OCI-M1 (cell line): ENCODE measurements at regions not wholly inside any gene's neighbourhood (a gene's known extent, or its start where the extent isn't known, plus 50 kb on each side); places are given as distances from the start of the nearest gene placed in this dataset.

Experiments used
- DNase-seq: peaks from one replicate; lab custom pipeline; 2025; lab: John Stamatoyannopoulos, UW

GRCh38 chr17:27391427-27391826, 64.8 kb upstream of the KSR1 start:
- no peak for DNase-seq

- DNase-seq = no peak
Measured at GRCh38 chr17:27396045-27396444, 60.2 kb upstream of the KSR1 start.

GRCh38 chr17:27396941-27397340, 59.3 kb upstream of the KSR1 start:
- no peak for DNase-seq

GRCh38 chr17:27398691-27399090, 57.6 kb upstream of the KSR1 start:
- DNase-seq = no peak

- no peak for DNase-seq
Measured at GRCh38 chr17:27400991-27401390, 55.3 kb upstream of the KSR1 start.

GRCh38 chr17:27402943-27403342, 53.3 kb upstream of the KSR1 start:
- DNase-seq = no peak

- no peak for DNase-seq
Measured at GRCh38 chr17:27403480-27404005, 52.7 kb upstream of the KSR1 start.

GRCh38 chr17:27404676-27405075, 51.6 kb upstream of the KSR1 start:
- no peak for DNase-seq
